HG02610 (cell line): ENCODE measurements at regions not wholly inside any gene's neighbourhood (a gene's known extent, or its start where the extent isn't known, plus 50 kb on each side); places are given as distances from the start of the nearest gene placed in this dataset.
"Not testable (repeated sequence)": the region's sequence is repeated elsewhere in the genome, so short reads cannot be mapped to it uniquely, and the experiment has no call there.

Experiments
- ATAC-seq: cut with Tn5 transposase; IDR thresholded peaks from one replicate; pipeline ENCODE4 v1.9.1; 2021; ENCODE audit warnings: mild to moderate bottlenecking, moderate library complexity; ENCODE audit not compliant: unreplicated experiment

DNA sequence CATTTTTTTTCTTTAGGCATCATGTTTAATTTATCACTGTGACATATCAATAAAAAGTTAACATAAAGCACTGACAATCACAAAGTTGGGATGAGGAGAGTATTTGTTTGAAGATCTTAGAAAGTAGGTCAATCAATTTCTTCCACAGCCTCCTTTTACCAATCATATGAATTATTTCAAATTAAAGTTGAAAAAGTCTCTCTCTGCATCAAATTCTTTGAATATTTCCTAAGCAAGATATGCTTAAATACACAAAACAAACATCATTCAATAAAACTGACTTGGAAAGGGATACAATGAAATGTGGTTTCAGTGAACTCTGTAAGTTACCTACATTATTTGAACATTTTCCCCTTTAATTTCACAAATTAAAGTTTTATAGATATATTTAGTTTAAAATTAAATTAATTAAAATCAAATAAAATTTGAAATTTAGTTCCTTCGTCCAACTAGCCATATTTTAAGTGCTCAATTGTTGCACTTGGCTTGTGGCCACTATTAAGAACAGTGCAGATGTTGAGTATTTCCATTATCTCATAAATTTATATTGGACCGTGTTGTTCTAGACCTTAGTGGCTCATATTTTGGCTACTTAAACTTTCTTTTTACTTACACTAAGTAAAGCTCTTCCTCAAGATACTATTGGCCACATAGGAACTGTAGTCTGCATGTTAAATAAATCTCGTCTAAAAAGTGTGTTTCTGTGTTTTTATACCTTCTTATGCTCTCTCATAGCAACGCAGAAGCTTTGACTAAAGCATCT, 949.7 kb upstream of the NUDT12 start:
- ATAC-seq = no peak

DNA sequence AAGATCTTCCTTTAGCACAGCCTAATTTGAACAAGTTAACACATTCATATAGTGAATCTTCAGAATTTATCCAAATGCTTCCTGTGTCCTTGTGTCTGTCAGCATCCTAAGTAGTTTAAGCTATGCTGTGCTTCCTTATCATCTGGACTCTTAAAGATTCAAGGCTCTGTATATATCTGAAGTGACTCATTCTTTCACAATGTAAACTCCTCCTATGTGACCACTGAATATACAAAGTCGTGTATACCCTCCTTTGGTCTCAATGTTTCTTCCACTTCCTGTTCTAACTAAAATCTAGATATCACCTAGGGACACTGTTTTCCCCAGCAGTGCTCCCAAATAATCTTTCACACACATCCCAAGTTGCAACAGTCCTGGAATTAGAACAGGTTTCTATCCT, 935.7 kb upstream of the NUDT12 start:
- ATAC-seq = no peak

DNA sequence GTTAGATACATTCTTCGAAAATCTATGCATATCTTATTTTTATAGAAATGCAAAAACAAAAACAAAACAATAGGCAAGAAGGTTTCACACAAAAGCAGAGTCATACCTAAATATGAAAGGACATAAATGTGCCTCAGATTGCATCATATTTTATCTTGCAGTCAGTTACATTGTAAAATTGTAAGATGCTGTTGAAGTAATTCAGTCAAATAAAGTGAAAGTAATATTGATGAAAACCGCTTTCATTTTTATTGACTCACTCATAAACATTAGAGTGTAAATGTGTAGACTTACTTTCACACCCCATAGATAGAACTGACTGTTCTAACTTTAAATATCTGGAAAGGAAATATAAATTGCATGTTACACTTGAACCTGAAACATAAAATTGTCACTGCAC, 931.5 kb upstream of the NUDT12 start:
- no peak for ATAC-seq

DNA sequence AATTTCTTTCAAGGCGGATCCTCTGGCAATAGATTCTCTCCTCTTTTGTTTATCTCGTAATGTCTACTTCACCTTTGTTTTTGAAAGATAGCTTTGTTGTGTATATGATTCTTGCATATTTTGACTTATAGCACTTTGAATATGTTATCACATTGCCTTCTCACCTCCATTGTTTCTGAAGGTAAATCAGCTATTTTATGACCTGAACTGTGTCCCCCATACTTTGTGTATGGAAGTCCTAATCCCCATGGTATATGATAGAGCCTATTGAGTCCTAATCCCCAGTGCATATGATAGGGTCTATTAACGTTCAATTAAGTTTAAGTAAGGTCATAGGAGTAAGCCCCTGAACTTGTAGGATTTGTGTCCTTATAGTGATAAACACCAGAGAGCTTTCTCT, 910.2 kb upstream of the NUDT12 start:
- ATAC-seq = no peak

DNA sequence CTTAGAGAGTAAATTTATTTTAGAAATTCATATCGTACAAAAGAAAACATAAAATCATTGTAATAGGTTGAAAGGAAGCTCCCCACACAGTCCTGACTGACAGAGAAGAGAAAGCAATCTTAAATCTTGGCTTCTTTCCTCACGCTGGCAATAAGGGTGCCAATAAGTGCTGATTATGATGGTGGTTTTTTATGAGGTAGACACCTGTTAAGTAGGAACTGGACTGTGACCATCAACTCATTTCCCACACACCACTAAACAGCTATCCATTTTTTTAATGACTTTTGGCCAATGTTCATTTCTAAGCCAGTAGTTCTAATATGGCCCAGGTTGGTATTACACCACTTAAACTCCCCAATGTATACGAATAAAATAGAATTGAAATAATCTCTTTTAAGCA, 893.5 kb upstream of the NUDT12 start:
- ATAC-seq = no peak

DNA sequence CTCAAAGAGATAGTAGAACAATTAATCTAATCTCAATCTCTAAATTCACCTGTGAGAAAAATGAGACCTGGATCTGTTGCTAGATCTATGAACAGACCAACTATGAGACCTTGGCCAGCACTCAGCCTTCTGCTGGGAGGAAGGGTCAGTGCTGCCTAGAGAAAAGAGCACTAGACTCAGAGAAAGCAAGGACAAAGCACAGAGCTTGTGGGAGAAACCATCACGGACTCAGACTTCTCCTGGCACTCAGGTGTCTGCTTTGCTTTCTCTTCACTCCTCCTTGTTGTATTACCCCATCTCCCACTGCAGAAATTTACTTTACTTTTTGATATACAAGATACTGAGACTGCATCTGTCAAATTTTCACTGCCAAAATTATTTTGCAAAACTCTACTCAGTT, 890.0 kb upstream of the NUDT12 start:
- ATAC-seq = no peak

DNA sequence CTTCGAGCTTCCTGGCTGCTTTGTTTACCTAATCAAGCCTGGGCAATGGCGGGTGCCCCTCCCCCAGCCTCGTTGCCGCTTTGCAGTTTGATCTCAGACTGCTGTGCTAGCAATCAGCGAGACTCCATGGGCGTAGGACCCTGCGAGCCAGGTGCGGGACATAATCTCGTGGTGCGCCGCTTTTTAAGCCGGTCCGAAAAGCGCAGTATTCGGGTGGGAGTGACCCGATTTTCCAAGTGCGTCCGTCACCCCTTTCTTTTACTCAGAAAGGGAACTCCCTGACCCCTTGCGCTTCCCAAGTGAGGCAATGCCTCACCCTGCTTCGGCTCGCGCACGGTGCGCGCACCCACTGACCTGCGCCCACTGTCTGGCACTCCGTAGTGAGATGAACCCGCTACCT, 889.3 kb upstream of the NUDT12 start:
- not testable (repeated sequence) for ATAC-seq

DNA sequence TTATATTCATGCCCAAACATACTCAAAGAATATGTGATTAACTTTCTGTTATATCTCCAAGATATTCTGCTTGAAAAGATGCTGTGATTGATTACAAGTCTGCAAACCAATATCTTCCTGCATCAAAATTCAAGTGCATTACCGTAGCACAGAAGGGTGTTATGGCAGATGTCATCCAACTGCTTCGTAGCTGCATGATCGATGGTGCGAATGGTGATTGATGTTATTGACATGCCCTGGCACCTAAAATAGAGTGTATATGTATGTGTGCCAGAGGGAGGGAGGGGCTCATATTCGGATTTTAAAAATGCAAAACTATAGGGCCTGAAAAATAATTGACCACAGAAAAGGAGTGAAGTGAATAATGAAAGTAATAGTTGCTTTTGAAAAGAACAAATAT, 882.1 kb upstream of the NUDT12 start:
- ATAC-seq = no peak

DNA sequence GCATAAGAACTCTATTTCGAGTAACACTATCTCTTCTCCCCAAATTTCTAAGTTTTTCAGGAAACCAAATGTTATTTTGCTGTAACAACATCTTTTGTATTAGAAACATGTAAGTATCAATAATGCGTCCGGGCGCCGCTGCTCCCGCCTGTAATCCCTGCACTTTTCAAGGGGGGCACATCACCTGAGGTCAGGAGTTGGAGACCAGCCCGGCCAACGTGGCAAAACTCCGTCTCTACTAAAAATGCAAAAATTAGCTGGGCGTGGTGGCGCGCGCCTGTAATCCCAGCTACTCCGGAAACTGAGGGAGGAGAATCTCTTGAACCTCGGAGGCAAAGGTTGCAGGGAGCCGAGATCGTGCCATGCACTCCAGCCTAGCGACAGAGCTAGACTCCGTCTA, 881.1 kb upstream of the NUDT12 start:
- ATAC-seq = no peak

DNA sequence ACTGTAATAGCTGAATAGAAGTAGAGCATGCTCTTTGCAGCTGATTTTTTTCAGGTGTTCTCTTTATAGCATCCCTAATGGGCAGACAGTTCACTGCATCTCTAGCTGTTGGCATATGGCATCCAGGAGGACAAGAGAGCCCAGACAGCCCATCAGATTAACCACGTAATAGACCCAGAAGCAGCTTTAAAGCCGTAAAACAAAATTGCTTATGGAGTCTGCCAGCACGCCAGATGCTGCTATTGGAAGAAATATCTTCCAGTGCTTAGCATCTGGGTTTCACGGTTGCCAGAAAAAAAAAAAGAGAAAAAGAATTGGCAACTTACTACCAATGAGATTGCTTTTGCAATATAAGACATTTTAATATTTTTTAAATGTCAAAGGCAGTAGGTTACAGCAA, 869.4 kb upstream of the NUDT12 start:
- no peak for ATAC-seq

DNA sequence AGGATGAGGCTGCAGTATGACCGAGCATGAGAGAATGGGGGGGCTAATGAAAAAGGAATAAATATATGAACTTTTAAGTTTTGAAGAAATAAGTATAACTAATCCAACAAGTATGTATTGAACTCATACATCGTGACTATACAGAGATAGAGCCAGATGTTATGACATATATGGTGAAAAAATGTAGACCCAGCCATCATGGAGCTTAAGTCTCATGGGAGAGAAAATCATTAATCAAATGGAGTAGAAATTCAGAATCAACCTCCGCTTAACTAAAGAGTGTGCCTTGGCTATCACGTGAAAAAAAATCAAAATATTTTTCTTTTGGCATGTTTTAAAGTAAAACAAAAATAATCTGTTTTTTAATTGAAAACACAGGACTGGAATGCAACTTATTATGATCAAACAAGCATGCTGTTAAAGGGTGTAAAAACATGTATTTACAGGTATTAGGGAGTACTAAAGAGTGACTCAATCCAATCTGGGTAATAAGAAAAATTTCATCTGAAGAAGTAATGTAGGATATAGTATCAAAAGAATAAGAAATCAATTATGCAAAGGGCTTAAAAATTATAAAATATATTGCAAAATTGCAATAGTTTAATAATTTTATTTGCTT, 868.5 kb upstream of the NUDT12 start:
- no peak for ATAC-seq

DNA sequence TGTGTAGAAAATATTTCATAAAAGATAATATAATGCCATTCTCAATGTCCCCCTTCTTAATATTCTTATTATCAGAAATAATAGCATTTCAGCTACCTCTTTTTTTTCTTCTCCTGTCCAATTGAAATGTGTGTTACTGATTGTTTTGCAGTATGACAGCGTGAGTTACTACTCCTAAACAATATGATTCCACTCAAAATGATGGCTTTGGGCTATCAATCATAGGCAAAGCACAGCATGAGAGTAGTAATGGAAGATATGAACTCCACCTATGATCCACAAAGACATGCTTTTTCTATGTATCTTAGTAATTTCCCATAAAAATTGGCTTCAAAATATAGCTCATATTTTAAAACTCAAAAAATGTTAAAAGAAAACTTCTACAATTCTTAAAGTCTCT, 867.3 kb upstream of the NUDT12 start:
- ATAC-seq = no peak

DNA sequence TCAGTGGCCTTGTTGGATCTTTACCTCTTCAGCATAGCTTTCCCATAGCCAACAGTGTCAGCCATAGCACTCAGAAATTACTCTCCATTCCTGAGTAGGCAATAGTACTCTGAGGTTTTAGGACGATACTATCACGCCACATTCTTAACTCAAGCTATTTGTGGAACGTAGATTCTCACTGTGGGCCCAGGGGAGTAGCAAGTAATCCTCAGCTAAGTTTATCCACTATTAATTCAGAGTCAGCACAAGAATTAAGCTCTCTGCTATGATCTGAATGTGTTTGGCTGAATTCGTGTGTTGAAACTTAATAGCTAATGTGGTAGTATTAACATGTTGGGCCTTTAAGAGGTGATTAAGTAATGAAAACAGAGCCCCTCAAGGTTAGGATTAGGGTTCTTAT, 858.8 kb upstream of the NUDT12 start:
- no peak for ATAC-seq

DNA sequence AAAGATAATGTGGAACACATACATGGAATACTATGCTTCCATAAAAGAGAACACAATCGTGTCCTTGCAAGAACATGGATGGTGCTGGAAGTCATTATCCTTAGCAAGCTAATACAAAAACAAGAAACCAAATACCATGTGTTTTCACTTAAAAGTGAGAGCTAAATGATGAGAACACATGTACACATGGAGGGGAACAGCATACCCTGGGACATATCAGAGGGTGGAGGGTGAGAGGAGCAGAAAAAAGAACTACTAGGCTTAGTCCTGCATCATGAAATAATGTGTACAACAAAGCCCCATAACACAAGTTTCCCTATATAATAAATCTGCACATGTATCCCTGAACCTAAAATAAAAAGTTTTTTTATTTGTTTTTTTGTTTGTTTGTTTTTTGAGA, 855.5 kb upstream of the NUDT12 start:
- ATAC-seq = no peak

DNA sequence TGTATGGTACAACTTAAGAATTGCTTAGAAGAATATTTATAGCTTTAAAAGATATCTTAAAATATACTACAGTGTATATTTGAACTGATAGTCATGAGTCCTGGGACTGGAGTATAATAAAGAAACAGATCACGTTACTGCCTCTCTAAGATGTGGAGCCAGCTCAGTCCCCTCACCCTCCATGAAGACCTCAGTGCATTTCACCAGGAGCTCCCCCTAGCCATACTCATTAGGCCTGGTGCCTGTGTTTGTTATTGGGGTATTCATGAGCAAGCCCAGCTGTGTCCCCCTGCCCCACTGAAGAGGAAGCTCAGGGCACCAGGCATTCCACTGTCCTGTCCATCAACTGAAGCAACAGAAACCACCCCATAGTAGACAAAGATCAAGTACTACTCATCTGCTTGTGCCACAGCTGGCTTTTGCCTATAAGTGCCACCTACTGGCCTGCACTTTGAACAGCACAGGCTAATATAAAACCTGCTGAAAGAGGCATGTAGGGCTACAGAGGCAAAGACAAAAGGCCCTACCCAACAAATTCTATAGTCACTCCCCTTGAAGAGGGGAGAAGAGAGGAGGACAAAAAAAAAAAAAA, 850.2 kb upstream of the NUDT12 start:
- ATAC-seq = peak; percentile 93

DNA sequence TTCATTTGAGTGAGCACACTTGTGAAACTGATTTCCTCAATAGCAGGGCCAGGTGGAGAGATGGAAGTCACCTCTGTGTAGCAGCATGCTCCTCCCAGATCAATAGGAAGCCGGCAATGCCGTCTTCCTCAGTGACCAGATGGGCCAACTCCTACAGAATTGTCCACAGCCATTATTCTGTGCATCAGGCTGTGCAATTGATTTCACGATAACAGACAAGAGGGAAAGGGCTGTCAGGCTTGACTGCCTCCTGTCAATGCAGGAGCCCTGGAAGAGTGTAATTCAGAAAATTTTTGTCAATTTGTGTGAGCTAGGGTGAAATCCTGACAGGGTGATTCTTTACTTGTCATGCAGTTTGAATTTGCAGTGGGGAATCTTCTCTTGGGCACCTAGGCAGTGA, 838.4 kb upstream of the NUDT12 start:
- no peak for ATAC-seq

DNA sequence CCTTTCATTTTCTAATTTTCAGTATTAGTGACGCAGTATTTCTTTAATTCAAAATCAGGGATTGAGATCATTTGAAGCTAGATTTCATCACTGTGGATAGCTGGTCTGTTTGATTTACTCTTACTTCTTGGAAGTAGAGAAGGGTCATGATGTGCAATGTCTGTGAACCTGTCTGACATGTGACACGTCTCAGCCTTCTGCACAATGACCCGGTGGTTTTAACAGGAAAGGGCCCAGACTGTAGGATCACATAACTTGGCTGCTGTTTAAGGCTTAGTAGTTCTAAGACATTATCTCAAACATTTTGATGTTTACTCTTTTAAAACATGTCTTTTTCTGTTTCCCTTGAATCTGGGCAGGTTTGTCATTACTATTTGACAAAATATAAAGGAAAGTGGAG, 823.3 kb upstream of the NUDT12 start:
- no peak for ATAC-seq

DNA sequence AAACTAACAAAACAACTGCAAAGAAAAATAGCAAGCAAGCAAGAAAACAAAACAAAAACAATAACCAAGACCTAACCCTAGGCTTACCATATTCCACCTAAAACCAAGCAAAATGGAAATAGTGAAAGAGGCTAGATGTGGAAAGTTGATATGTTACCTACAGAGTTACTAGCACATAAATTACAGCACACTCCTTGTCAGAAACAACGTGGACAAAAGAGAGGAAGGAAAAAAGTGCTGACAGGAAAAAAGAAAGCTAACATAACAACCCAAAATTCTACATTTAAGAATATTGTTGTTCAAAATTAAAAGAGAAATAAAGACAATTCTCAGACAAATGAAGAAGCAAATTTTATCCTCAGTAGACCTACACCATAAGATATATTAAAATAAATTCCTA, 812.8 kb upstream of the NUDT12 start:
- no peak for ATAC-seq

DNA sequence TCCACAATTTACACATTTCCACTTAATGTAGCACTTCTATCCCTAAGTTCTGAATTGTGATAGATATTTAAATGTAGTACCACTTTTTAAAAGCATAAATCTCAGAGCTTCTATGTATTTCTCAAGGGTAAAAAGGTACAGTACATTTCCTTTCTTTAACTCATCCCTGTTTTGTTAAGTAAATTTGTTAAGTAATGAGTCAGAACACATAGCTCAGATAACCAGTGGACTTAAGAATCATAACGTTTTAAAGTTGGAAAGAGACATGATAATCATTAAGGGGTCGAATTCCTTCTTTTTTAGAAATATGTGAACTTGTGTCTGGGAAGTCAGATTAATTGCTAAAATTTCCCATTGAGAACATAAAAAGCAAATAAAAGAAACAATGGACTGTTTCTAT, 810.2 kb upstream of the NUDT12 start:
- ATAC-seq = no peak

DNA sequence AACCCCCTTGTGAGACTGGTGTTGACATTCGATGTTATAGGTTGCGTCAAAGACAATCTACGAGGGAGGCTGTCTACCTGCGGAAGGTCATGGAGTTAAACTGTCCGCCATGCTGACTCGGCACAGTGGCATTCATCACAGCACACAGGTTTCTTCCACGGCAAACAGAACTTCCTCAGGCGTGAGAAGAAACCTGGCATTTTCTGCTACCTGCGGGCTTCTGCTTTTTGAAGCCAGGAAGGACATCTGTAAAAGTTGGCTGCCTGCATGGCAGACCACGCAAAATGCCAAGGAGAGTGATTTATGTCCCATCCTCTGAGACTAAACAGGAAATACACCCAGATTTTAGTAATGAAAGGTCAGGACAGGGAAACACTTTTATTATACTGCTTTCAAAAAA, 809.8 kb upstream of the NUDT12 start:
- ATAC-seq = no peak

DNA sequence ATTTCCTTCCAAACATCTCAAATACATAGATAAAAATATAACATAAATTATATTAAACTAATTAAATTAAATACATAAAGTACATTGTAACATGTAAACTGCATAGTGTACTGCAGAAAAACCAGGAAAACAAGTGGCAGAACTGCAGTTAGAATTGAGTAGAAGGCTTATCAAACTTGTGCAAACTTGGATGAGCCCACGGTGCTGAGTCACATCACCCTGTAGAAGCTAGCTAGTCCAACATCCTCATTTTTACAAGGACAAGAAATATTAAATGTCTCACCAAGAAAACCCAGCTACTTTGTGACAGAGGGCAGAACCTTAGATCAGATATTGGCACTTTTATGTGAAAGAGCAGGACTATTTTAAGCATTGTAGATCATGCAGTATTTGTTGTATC, 807.9 kb upstream of the NUDT12 start:
- ATAC-seq = no peak

DNA sequence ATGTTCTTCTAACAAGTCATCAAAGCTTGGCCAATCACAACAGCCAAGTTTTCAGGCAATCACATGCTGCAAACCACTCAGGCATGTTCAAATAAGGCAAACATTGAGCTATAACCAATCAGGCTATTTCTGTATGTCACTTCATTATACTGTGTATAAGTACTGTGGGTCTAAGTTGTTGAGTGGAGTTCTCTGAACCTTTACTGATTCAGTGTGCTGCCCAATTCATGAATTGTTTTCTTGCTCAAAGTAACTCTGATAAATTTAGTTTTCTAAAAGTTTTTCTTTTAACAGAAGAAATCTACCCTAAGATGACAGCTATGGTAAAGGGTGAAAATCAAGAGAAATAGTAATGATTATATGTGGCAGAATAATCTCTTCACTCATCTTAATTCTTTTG, 805.4 kb upstream of the NUDT12 start:
- no peak for ATAC-seq

DNA sequence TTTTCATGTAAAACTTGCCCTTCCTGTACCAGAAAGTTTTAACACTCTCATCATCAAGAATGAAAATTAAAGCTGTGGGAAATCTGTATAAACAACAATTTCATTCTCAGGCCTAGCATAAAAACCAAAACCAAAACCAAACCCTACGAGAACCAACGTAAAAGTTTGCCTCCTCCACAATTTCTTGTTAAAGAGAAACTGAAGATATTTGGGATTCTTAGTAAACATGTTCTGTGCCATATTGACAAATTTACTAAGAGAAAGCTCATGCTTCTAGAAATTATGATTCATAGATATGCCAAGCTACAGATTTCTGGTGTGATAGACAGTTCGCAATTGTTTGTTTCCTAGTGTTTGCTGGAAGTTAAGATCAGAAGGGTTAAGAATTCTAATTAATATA, 801.0 kb upstream of the NUDT12 start:
- no peak for ATAC-seq
